ENCODE measurements at regions not wholly inside any gene's neighbourhood (a gene's known extent, or its start where the extent isn't known, plus 50 kb on each side); places are given as distances from the start of the nearest gene placed in this dataset.
A peak's percentile ranks its signal among the peaks of the same experiment; 100 is the strongest.

GRCh38 chr1:38671221-38671620 lies 188.4 kb downstream of the RRAGC start:
- Mint-ChIP-seq H3K27me3 (ENCODE audit: unreplicated experiment) (peaks cover 29% of the 10 kb centered on the region), H3K4me3 (ENCODE audit: unreplicated experiment) (no peak overlapping the region), H3K9me3 (ENCODE audit: unreplicated experiment) (no peaks in the 10 kb centered on the region), H3K36me3 (ENCODE audit: unreplicated experiment) (no peaks in the 10 kb centered on the region), H3K27ac (ENCODE audit: unreplicated experiment) (no peak overlapping the region), H3K4me1 (ENCODE audit: unreplicated experiment) (no peaks in the 10 kb centered on the region)
- no peak for TF ChIP-seq CTCF (IDR thresholded peaks at IDR 0.05)
- peak; percentile 4 for DNase-seq (ENCODE audit: extremely low spot score, unreplicated experiment)

GRCh38 chr1:38670544-38671122 lies 188.9 kb downstream of the RRAGC start:
- DNase-seq (ENCODE audit: extremely low spot score, unreplicated experiment) = peak; percentile 38
- Mint-ChIP-seq H3K36me3 (ENCODE audit: unreplicated experiment) (no peaks in the 10 kb centered on the region), H3K27ac (ENCODE audit: unreplicated experiment) (no peak overlapping the region), H3K4me3 (ENCODE audit: unreplicated experiment) (no peak overlapping the region), H3K4me1 (ENCODE audit: unreplicated experiment) (no peaks in the 10 kb centered on the region), H3K27me3 (ENCODE audit: unreplicated experiment) (peaks cover 29% of the 10 kb centered on the region), H3K9me3 (ENCODE audit: unreplicated experiment) (no peaks in the 10 kb centered on the region)
- no peak for TF ChIP-seq CTCF (IDR thresholded peaks at IDR 0.05)

- H3K4me1 Mint-ChIP-seq (ENCODE audit: unreplicated experiment) = no peaks in the 10 kb centered on the region
- peak; percentile 40 for DNase-seq (ENCODE audit: extremely low spot score, unreplicated experiment)
- H3K36me3 Mint-ChIP-seq (ENCODE audit: unreplicated experiment) = no peaks in the 10 kb centered on the region
- peaks cover 32% of the 10 kb centered on the region for H3K27me3 Mint-ChIP-seq (ENCODE audit: unreplicated experiment)
- H3K9me3 Mint-ChIP-seq (ENCODE audit: unreplicated experiment) = peaks cover 4% of the 10 kb centered on the region
- TF ChIP-seq CTCF (IDR thresholded peaks at IDR 0.05) = no peak
- no peak overlapping the region for H3K27ac Mint-ChIP-seq (ENCODE audit: unreplicated experiment)
- no peak overlapping the region for H3K4me3 Mint-ChIP-seq (ENCODE audit: unreplicated experiment)
These were observed 191.9 kb downstream of the RRAGC start for GRCh38 chr1:38667626-38668025.

GRCh38 chr1:38662126-38662525 lies 197.4 kb downstream of the RRAGC start:
- H3K27me3 Mint-ChIP-seq (ENCODE audit: unreplicated experiment) = peaks cover 7% of the 10 kb centered on the region
- no peak for TF ChIP-seq CTCF (IDR thresholded peaks at IDR 0.05)
- DNase-seq (ENCODE audit: extremely low spot score, unreplicated experiment) = no peak
- H3K4me1 Mint-ChIP-seq (ENCODE audit: unreplicated experiment) = no peaks in the 10 kb centered on the region
- no peaks in the 10 kb centered on the region for H3K36me3 Mint-ChIP-seq (ENCODE audit: unreplicated experiment)
- H3K9me3 Mint-ChIP-seq (ENCODE audit: unreplicated experiment) = peaks cover 4% of the 10 kb centered on the region
- no peak overlapping the region for H3K4me3 Mint-ChIP-seq (ENCODE audit: unreplicated experiment)
- H3K27ac Mint-ChIP-seq (ENCODE audit: unreplicated experiment) = no peak overlapping the region

- H3K4me3 Mint-ChIP-seq (ENCODE audit: unreplicated experiment) = no peak overlapping the region
- H3K27me3 Mint-ChIP-seq (ENCODE audit: unreplicated experiment) = peaks cover 13% of the 10 kb centered on the region
- no peak for TF ChIP-seq CTCF (IDR thresholded peaks at IDR 0.05)
- no peaks in the 10 kb centered on the region for H3K4me1 Mint-ChIP-seq (ENCODE audit: unreplicated experiment)
- H3K27ac Mint-ChIP-seq (ENCODE audit: unreplicated experiment) = no peak overlapping the region
- no peaks in the 10 kb centered on the region for H3K36me3 Mint-ChIP-seq (ENCODE audit: unreplicated experiment)
- no peaks in the 10 kb centered on the region for H3K9me3 Mint-ChIP-seq (ENCODE audit: unreplicated experiment)
- no peak for DNase-seq (ENCODE audit: extremely low spot score, unreplicated experiment)
These were observed 200.7 kb downstream of the RRAGC start for GRCh38 chr1:38658883-38659282.

All from osteocyte (in vitro differentiated cells).